Testis (tissue), 2 donors: ENCODE measurements at regions not wholly inside any gene's neighbourhood (a gene's known extent, or its start where the extent isn't known, plus 50 kb on each side); places are given as distances from the start of the nearest gene placed in this dataset.

ENCODE experiments used
- CTCF ChIP-seq, 3 experiments: fragments of 450-650 bp in 2 of 3; fragments of 200-600 bp in 1 of 3; sonication (generic) in 1 of 3; IDR thresholded peaks; one replicate each; pipeline ENCODE4 v1.5.1; 2016 to 2019; ENCODE audit warnings: antibody characterized with exemption in 3 of 3, mild to moderate bottlenecking in 2 of 3, moderate library complexity in 1 of 3
- POLR2A ChIP-seq: fragments of 450-650 bp; IDR thresholded peaks from one replicate; pipeline ENCODE4 v1.6.1; 2017; ENCODE audit warnings: antibody characterized with exemption, mild to moderate bottlenecking, moderate library complexity

- TF ChIP-seq CTCF (IDR thresholded peaks at IDR 0.05) (no peak), POLR2A (no peak)
These were observed 696.0 kb upstream of the CCDC179 start for GRCh38 chr11:23556163-23556750.
